Kidney epithelial cell (primary cell): ENCODE measurements at regions not wholly inside any gene's neighbourhood (a gene's known extent, or its start where the extent isn't known, plus 50 kb on each side); places are given as distances from the start of the nearest gene placed in this dataset.
"Not testable (repeated sequence)": the region's sequence is repeated elsewhere in the genome, so short reads cannot be mapped to it uniquely, and the experiment has no call there.

Experiments
- DNase-seq: peaks from one replicate; pipeline ENCODE4 v3.0.0-alpha.2; 2010; ENCODE audit warnings: low read depth
- H3K27me3 ChIP-seq: 2 replicates; pipeline ENCODE4 v1.6.0; 2011; ENCODE audit warnings: low read length; ENCODE audit not compliant: control insufficient read depth, insufficient read depth
- H3K36me3 ChIP-seq: 2 replicates; pipeline ENCODE4 v1.5.1; 2011; ENCODE audit warnings: low read length; ENCODE audit not compliant: control insufficient read depth, insufficient read depth
- H3K4me3 ChIP-seq: 2 replicates; pipeline ENCODE4 v1.5.1; 2011; ENCODE audit warnings: low read depth, mild to moderate bottlenecking, control low read depth, low read length
- TF ChIP-seq, protein P1 (sequence below): IDR thresholded peaks from 2 replicates; pipeline ENCODE4 v1.5.1; 2011; ENCODE audit warnings: mild to moderate bottlenecking, moderate library complexity, low read length, control low read depth, inconsistent platforms; ENCODE audit not compliant: insufficient read depth, poor library complexity, severe bottlenecking

DNA sequence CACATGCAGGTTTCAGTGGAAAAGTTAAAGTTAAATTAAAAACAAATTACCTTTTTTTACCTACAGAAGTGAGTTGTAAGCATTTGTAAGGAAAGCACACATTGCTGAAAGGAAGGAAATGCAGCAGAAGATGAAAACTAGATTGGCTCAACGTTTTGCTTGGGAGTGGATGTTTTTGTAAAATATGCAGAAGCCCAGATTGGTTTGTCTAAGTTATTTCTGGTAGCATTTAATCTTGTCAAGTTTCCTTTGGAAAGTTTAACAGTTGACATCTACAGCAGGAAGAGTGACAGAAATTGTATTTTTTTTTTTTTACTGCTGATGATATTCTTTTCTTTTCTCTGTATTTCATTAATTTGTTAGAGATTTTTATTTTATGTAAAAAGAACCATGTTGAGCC is 315.1 kb upstream of the MON1B start:
- no peaks in the 10 kb centered on the region for H3K36me3 ChIP-seq
- H3K27me3 ChIP-seq: no peaks in the 10 kb centered on the region
- TF ChIP-seq, protein P1, sequence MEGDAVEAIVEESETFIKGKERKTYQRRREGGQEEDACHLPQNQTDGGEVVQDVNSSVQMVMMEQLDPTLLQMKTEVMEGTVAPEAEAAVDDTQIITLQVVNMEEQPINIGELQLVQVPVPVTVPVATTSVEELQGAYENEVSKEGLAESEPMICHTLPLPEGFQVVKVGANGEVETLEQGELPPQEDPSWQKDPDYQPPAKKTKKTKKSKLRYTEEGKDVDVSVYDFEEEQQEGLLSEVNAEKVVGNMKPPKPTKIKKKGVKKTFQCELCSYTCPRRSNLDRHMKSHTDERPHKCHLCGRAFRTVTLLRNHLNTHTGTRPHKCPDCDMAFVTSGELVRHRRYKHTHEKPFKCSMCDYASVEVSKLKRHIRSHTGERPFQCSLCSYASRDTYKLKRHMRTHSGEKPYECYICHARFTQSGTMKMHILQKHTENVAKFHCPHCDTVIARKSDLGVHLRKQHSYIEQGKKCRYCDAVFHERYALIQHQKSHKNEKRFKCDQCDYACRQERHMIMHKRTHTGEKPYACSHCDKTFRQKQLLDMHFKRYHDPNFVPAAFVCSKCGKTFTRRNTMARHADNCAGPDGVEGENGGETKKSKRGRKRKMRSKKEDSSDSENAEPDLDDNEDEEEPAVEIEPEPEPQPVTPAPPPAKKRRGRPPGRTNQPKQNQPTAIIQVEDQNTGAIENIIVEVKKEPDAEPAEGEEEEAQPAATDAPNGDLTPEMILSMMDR: no peak
- H3K4me3 ChIP-seq: no peak overlapping the region
- DNase-seq: no peak

GRCh38 chr16:76879420-76879819 is 311.6 kb upstream of the MON1B start:
- no peak for DNase-seq
- no peaks in the 10 kb centered on the region for H3K27me3 ChIP-seq
- H3K36me3 ChIP-seq: no peaks in the 10 kb centered on the region
- H3K4me3 ChIP-seq: no peak overlapping the region
- TF ChIP-seq, protein P1: no peak

GRCh38 chr16:76880523-76880922 is 310.5 kb upstream of the MON1B start:
- H3K27me3 ChIP-seq, DNase-seq, H3K36me3 ChIP-seq, H3K4me3 ChIP-seq: not testable (repeated sequence)

DNA sequence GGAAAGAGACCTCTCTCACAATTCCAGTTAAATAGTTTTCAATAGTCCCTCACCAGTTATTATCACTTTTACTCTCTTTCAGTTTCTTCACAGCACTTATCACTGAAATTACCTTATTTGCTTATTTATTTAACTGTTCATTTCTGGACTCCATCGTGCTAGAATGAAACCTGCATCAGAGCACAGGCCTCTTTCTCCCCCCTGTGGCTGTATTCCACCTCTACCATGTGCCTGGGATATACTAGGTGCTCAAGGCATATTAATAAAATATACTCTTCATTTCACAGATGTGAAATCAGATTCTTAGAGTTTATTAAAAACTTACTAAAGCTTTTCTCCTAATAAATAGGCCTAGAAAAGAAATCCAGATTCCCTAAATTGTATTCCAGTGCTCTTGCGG is 308.9 kb upstream of the MON1B start:
- TF ChIP-seq, protein P1: no peak
- Histone ChIP-seq H3K4me3 (no peak overlapping the region), H3K36me3 (no peaks in the 10 kb centered on the region), H3K27me3 (no peaks in the 10 kb centered on the region)
- no peak for DNase-seq

- DNase-seq: no peak
- no peaks in the 10 kb centered on the region for H3K36me3 ChIP-seq
- H3K4me3 ChIP-seq: no peak overlapping the region
- TF ChIP-seq, protein P1: no peak
- H3K27me3 ChIP-seq: no peaks in the 10 kb centered on the region
Measured at GRCh38 chr16:76883076-76883475, 307.9 kb upstream of the MON1B start.

DNA sequence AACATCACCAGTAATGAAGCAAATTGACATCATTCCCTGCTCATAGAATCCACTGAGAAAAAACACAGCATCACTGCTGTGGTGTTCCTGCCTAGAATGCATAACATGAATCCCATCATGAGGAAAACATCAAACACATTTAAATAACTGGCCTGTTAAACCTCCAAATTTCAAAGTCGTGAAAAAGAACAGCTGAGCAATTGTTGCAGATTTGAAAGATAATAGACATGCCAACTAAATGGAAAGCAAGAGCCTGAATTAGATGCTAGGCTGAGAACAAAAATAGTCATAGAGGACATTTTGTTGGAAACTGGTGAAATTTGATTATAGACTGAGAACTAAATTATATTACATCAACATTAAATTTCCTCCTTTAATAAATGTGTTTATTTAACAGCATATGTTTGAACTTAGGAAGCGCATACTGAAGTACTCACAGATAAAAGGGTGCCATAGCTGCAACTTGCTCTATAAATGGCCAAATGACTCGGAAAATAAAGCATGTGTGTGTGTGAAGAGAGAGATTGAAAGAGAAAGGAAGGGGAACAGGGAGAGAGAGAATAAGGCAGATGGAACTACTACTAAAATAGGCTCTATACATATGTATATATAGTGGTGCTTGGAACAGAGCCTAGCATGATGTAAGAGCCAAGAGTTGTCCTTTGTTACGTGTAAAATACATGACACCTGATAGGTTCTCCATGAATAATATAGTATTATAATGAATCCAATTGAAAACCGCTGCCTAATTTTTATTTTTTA is 305.0 kb upstream of the MON1B start:
- H3K4me3 ChIP-seq: no peak overlapping the region
- H3K36me3 ChIP-seq: no peaks in the 10 kb centered on the region
- TF ChIP-seq, protein P1: no peak
- no peaks in the 10 kb centered on the region for H3K27me3 ChIP-seq
- DNase-seq: no peak
